VCaP (cell line): ENCODE measurements at regions not wholly inside any gene's neighbourhood (a gene's known extent, or its start where the extent isn't known, plus 50 kb on each side); places are given as distances from the start of the nearest gene placed in this dataset.

Experiments used
- H3K27ac ChIP-seq: fragments of 450-650 bp; 2 replicates; pipeline ENCODE4 v1.5.1; 2017
- TF ChIP-seq, protein P1 (sequence below): fragments of 450-650 bp; conservative IDR thresholded peaks from 2 replicates; pipeline ENCODE4 v1.5.1; 2017; ENCODE audit warnings: mild to moderate bottlenecking, moderate library complexity

DNA sequence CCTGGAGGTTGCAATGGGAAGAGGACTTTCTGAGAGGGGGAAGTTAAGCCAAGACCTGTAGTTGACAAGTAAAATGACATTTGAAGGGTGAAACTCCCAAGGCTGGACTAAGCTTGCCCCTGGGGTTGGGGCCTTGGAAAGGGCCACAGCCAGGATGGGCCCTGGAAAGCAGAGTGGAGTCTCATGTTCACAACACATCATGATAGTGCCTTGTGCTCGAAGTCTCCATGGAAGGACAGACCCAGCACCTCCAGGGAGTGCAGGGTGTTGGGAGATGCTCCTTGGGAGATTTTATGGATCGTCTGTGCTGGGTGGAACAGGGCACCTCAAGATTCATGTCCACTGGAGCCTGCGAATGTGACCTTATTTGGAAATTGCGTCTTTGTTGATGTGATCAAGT, 55.6 kb upstream of the ACTRT2 start:
- H3K27ac ChIP-seq, result no peak overlapping the region
- TF ChIP-seq, protein P1, sequence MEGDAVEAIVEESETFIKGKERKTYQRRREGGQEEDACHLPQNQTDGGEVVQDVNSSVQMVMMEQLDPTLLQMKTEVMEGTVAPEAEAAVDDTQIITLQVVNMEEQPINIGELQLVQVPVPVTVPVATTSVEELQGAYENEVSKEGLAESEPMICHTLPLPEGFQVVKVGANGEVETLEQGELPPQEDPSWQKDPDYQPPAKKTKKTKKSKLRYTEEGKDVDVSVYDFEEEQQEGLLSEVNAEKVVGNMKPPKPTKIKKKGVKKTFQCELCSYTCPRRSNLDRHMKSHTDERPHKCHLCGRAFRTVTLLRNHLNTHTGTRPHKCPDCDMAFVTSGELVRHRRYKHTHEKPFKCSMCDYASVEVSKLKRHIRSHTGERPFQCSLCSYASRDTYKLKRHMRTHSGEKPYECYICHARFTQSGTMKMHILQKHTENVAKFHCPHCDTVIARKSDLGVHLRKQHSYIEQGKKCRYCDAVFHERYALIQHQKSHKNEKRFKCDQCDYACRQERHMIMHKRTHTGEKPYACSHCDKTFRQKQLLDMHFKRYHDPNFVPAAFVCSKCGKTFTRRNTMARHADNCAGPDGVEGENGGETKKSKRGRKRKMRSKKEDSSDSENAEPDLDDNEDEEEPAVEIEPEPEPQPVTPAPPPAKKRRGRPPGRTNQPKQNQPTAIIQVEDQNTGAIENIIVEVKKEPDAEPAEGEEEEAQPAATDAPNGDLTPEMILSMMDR, result no peak

DNA sequence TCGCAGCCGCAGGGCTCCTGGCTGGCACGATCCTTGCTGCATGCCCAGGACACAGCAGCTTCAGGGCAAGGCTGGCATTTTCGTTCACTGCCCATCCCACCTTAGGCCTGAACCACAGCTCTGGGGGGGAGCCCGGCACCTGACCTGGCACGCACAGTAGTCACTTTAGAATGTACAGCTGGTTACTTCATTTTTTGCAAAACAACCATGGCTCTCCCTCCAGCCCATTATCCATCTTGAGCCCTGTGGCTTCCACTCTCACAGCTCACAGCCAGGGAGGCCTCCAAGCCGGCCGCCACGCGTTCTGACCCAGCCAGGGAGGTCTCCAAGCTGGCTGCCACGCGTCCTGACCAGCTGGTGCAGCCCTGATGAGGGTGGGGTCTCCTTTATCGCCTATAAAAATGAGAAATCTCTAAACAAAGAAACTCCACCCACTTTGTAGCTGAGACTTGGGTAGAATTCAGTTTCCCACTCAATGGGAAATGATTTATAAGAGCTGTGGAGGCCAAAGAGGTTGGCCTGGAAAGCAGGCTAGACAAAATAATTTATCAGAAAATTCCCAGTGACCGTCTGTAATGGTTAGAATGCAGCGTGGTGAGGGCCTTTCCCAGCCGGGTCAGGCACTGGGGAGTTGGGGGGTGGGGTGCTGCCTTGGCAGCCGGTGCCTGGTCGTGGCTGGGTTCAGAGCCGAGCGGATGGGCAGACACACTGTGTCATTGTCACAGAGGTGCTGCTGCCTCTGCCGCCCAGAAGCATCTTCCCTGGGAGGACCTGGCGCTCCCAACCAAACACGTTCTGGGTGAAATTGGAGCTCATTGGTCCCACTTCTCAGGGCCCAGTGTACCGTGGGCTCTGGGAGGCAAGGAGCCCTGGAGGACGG, 54.6 kb upstream of the ACTRT2 start:
- H3K27ac ChIP-seq, result no peak overlapping the region
- TF ChIP-seq, protein P1, result no peak

DNA sequence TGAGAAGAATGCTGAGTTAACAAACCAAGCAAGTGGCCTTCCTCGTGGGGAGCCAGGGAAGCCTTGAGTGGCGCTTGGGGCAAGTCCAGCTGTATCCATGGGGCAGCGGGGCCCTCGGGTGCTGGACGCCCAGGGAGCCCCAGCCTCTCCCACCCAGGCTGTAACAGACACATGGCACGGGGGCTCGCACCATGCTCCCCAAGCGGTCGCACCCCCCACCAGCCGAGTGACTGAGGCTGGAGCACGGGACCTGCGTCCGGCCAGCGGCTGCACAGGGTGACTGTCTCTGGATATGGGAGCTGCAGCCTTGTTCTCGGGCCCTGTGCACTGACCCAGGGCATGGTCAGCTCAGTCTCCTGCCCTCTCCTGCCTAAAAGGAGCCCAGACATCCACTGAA, 53.9 kb upstream of the ACTRT2 start:
- TF ChIP-seq, protein P1, result no peak
- H3K27ac ChIP-seq, result no peak overlapping the region

DNA sequence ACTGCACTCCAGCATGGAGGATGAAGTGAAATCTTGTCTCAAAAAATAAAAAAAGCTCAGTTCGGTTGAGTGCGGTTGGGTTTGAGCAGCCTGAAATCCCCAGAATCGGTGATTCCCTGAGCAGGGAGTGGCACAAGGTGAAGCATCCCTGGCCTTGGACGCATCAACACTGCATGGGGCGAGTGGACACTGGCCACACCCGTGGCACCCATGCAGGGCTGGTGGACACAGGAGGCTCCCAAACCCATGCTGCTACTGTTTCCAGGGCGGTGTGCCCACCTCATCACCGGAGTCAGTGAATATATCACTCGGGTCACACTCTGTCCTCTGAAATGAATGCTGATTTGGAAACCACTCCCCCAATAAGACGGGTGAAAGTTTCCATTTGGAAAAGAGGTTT, 53.4 kb upstream of the ACTRT2 start:
- H3K27ac ChIP-seq, result no peak overlapping the region
- TF ChIP-seq, protein P1, result no peak

DNA sequence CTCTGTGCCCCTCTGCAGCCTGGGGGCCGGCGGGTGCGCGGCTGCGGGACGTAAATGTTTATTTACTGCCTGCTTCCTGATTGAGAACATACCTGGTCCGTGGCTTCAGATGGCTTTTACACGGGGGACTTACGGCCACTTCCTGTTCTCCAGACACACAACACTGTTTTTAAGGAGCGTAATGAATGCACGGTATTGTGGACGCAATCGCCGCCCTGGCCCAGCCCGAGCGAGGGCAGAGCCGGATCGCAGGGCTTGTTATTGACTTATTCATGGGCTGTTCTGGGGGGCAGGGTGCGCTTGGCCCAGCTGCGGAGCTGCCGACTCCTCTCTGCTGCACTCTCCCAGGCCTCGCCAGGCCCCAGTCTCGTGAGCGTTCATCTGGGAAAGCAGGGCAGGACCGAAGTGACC, 52.8 kb upstream of the ACTRT2 start:
- H3K27ac ChIP-seq, result no peak overlapping the region
- TF ChIP-seq, protein P1, result no peak

DNA sequence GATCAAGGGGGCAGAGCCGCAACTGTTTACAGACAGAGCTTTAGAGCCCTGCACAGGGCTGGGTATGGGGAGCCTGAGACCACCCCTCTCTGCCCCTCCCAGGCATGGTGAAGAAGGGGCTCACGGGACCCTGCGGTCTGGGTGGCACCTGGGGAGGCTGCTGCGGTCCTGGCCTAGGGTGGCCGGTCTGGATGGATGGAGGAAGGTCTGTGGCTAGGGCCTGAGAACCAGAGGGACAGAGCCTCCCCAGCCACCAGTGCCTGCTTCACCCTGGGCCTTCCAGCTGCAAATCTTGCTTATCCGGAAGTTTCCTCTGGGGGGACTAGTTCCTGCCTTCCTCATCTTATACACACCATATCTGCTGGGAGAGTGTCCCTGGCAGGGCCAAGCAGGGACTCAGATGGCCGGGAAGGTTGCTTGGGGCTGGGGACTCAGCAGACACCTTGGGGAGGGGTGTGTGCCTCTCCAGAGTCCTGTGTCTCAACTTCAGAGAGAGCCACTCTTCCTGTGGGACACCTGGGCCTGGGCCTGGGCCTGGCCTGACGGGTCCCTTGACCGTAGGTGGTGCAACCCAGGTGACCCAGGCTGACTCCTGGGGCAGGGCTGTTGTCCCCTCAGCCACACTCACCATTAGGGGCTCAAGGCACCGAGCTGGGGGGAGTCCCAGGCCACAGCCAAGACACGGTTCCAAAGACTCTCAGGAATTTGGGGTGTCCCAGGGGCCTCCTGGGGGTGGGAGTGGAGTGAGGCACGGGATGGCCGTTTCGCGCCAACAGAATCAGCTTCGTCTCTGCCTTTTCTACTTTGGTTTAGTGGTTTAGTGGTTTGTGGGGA, 52.0 kb upstream of the ACTRT2 start:
- TF ChIP-seq, protein P1, result no peak
- no peak overlapping the region for H3K27ac ChIP-seq

DNA sequence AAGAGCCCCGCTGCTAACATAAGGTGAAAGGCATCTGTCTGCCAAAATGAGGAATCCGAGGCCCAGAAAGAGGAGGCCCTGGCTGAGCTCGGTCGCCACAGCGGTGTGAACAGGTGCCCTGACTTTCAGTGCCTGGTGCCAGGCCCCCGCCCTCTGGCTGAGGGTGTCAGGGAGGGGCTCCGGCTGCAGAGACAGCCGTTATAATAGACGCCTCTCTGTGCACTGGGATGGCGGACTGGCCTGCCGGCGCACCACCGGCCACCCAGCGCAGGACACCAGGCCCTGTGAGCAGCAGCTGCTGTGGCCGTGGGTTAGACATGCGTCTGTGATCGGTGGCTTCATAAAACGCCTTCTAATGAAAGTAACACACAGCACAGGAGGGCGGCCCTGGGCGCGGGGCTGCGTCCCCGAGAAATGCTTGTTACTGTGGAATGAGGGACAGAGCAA, 51.4 kb upstream of the ACTRT2 start:
- TF ChIP-seq, protein P1, result no peak
- no peak overlapping the region for H3K27ac ChIP-seq
